Liver (tissue), 8 donors: ENCODE measurements at regions not wholly inside any gene's neighbourhood (a gene's known extent, or its start where the extent isn't known, plus 50 kb on each side); places are given as distances from the start of the nearest gene placed in this dataset.

Experiments
- DNase-seq: peaks from one replicate; pipeline ENCODE4 v3.0.0-alpha.2; 2017; ENCODE audit warnings: low spot score
- H3K27ac ChIP-seq, 2 donors: one replicate each; pipeline ENCODE4 v1.7.0; 2013; ENCODE audit warnings: inconsistent platforms in 2 of 2, low read length in 2 of 2, control low read depth in 1 of 2, low read depth in 1 of 2, mild to moderate bottlenecking in 1 of 2
- H3K27me3 ChIP-seq, 4 donors: one replicate each; pipeline versions ENCODE4 v1.6.1 to v1.7.0; 2013; ENCODE audit warnings: low read length in 3 of 4, inconsistent platforms in 1 of 4, mild to moderate bottlenecking in 1 of 4, moderate library complexity in 1 of 4; ENCODE audit not compliant: control insufficient read depth in 4 of 4, insufficient read depth in 4 of 4
- H3K36me3 ChIP-seq, 4 donors: one replicate each; pipeline versions ENCODE4 v1.6.1 to v1.7.0; 2013; ENCODE audit warnings: low read length in 3 of 4, mild to moderate bottlenecking in 3 of 4, low read depth in 1 of 4, moderate library complexity in 1 of 4; ENCODE audit not compliant: control insufficient read depth in 4 of 4, insufficient read depth in 3 of 4
- H3K4me1 ChIP-seq, 4 donors: one replicate each; pipeline versions ENCODE4 v1.6.1 to v1.7.0; 2013; ENCODE audit warnings: low read length in 3 of 4, mild to moderate bottlenecking in 3 of 4, moderate library complexity in 1 of 4; ENCODE audit not compliant: control insufficient read depth in 4 of 4, insufficient read depth in 4 of 4
- H3K4me3 ChIP-seq, 3 donors: one replicate each; pipeline versions ENCODE4 v1.6.1 to v1.7.0; 2013; ENCODE audit warnings: low read length in 3 of 3, control low read depth in 1 of 3, low read depth in 1 of 3, mild to moderate bottlenecking in 1 of 3
- H3K9ac ChIP-seq, 2 donors: one replicate each; pipeline ENCODE4 v1.7.0; 2013; ENCODE audit warnings: low read length in 2 of 2, mild to moderate bottlenecking in 2 of 2, moderate library complexity in 2 of 2, control low read depth in 1 of 2, low read depth in 1 of 2
- H3K9me3 ChIP-seq, 4 donors: one replicate each; pipeline versions ENCODE4 v1.6.1 to v1.7.0; 2013; ENCODE audit warnings: low read length in 3 of 4; ENCODE audit not compliant: control insufficient read depth in 4 of 4
- ATF3 ChIP-seq: IDR thresholded peaks from 2 replicates; pipeline ENCODE4 v1.6.1; 2016; ENCODE audit warnings: antibody characterized with exemption
- EGR1 ChIP-seq, 2 donors: IDR thresholded peaks; 2 replicates each; pipeline ENCODE4 v1.6.1; 2016 to 2018; ENCODE audit warnings: antibody characterized with exemption in 2 of 2, low read depth in 2 of 2
- FOXA1 ChIP-seq: IDR thresholded peaks from 2 replicates; pipeline ENCODE4 v1.6.1; 2016; ENCODE audit warnings: antibody characterized with exemption
- FOXA2 ChIP-seq: IDR thresholded peaks from 2 replicates; pipeline ENCODE4 v1.6.1; 2016; ENCODE audit warnings: antibody characterized with exemption
- GABPA ChIP-seq, 2 donors: IDR thresholded peaks in 1 of 2; conservative IDR thresholded peaks in 1 of 2; 2 replicates each; pipeline ENCODE4 v1.6.1; 2016; ENCODE audit warnings: antibody characterized with exemption in 2 of 2, mild to moderate bottlenecking in 1 of 2, moderate library complexity in 1 of 2
- HNF4A ChIP-seq, 2 donors: conservative IDR thresholded peaks; 2 replicates each; pipeline ENCODE4 v1.6.1; 2016; ENCODE audit warnings: antibody characterized with exemption in 2 of 2, mild to moderate bottlenecking in 2 of 2
- HNF4G ChIP-seq: IDR thresholded peaks from 2 replicates; pipeline ENCODE4 v1.6.1; 2016; ENCODE audit warnings: antibody characterized with exemption
- JUND ChIP-seq, 2 donors: IDR thresholded peaks; 2 replicates each; pipeline ENCODE4 v1.6.1; 2016; ENCODE audit warnings: antibody characterized with exemption in 2 of 2
- MAX ChIP-seq: IDR thresholded peaks from 2 replicates; pipeline ENCODE4 v1.6.1; 2016; ENCODE audit warnings: antibody characterized with exemption
- NR2F2 ChIP-seq: IDR thresholded peaks from 2 replicates; pipeline ENCODE4 v1.6.1; 2016; ENCODE audit warnings: antibody characterized with exemption
- RAD21 ChIP-seq, 2 donors: IDR thresholded peaks; 2 replicates each; pipeline ENCODE4 v1.6.1; 2016; ENCODE audit warnings: antibody characterized with exemption in 2 of 2, mild to moderate bottlenecking in 2 of 2
- RXRA ChIP-seq, 2 donors: IDR thresholded peaks; 2 replicates each; pipeline ENCODE4 v1.6.1; 2017 to 2018; ENCODE audit warnings: antibody characterized with exemption in 2 of 2, mild to moderate bottlenecking in 1 of 2
- SP1 ChIP-seq: IDR thresholded peaks from 2 replicates; pipeline ENCODE4 v1.6.1; 2018; ENCODE audit warnings: antibody characterized with exemption, mild to moderate bottlenecking
- TAF1 ChIP-seq: conservative IDR thresholded peaks from 2 replicates; pipeline ENCODE4 v1.6.1; 2016; ENCODE audit warnings: antibody characterized with exemption, mild to moderate bottlenecking
- YY1 ChIP-seq: IDR thresholded peaks from 2 replicates; pipeline ENCODE4 v1.6.1; 2016; ENCODE audit warnings: antibody characterized with exemption, mild to moderate bottlenecking
- WGBS: extraction: QIAGEN DNeasy Blood & Tissue Kit; methylation state at CpG from one replicate; pipeline ENCODE4 v1.1.7; 2013; 5-methylcytosine and 5-hydroxymethylcytosine counted together
- TF ChIP-seq, protein P1 (sequence below): IDR thresholded peaks from 2 replicates; pipeline ENCODE4 v1.6.1; 2016; ENCODE audit warnings: antibody characterized with exemption
- TF ChIP-seq, protein P2 (sequence below): IDR thresholded peaks from 2 replicates; pipeline ENCODE4 v1.6.1; 2016; ENCODE audit warnings: antibody characterized with exemption, mild to moderate bottlenecking
- TF ChIP-seq, protein P3 (sequence below): fragments of 150-350 bp; IDR thresholded peaks from 2 replicates; pipeline ENCODE4 v1.5.1; 2017; ENCODE audit warnings: improper control_type of control experiment, low read depth, low read length; ENCODE audit not compliant: missing input control
- donor health status: healthy.
- donor health status: healthy.
- donor health status: healthy.
- donor health status: healthy.
- donor health status: healthy.

DNA sequence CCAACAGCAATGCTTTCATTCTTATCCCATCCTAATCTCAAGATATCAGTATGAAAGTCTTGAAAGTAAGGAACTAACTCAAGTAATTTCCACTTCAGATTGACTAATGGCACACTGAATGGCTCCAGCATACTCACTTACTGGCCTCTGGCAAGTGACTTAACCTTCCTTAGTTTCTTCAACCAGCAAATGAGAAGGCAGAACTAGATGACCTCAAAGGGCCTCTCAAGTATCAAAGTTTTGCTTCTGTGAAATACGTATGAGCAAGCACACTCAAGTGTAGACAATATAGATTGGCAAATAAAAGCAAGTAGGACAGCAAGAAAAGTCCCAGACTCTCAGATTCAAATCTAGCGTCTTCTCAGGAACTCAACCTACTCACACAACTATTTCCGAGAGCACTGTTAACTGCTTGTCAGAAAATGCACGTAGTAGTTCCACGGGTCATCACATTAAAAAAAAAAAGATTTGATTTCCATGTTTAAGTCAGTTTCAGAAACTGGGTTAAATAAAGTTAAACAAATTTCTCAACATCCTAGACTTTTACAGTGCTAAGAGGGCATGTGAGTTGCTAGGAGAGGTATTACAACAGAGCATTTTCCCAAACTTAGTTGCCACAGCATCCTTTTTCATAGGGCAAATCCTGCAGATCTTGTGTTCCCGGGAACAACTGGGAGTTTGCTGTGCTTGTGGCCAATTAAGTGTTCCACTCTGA lies 276.9 kb upstream of the KLF14 start (continued):
- TF ChIP-seq MAX (peak; percentile 49), FOXA1 (no peak), EGR1 (IDR thresholded peaks at IDR 0.05; ENCODE audit: low read depth in 2 of 2) (no peak), RXRA (IDR thresholded peaks at IDR 0.05) (peak; percentile 74 to 79), ATF3 (no peak), TAF1 (no peak), NR2F2 (no peak)

DNA sequence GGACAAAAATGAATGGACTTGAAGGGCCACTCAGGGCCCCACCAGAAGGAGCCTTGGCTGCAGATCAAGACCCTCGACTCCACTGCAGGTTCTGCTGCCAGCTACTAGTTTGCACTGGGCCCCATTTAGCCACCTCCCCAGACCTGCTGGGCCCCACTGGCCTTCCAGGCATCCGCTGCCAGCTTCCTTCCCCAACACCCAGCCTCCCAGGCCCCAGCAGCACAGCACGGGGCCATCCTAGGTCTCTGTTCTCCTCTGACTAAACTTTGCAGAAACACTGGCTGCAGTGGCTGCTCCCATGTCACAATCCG lies 277.4 kb upstream of the KLF14 start:
- DNase-seq: no peak
- Histone ChIP-seq H3K27ac (peak overlapping the region; percentile 72 to 80), H3K9ac (no peak overlapping the region), H3K4me3 (no peak overlapping the region), H3K27me3 (no peaks in the 10 kb centered on the region), H3K4me1 (peaks cover 20 to 55% (median 36%) of the 10 kb centered on the region in 4 donors), H3K36me3 (no peaks in the 10 kb centered on the region), H3K9me3 (no peaks in the 10 kb centered on the region)
- TF ChIP-seq SP1 (no peak), ATF3 (no peak), GABPA (IDR thresholded peaks at IDR 0.05 in 1 of 2, conservative IDR thresholded peaks at IDR 0.05 in 1 of 2) (no peak), MAX (no peak), HNF4G (no peak), JUND (IDR thresholded peaks at IDR 0.05) (no peak), YY1 (no peak), TAF1 (no peak), RXRA (IDR thresholded peaks at IDR 0.05) (no peak), RAD21 (IDR thresholded peaks at IDR 0.05) (no peak), EGR1 (IDR thresholded peaks at IDR 0.05; ENCODE audit: low read depth in 2 of 2) (no peak), FOXA1 (no peak), FOXA2 (no peak), NR2F2 (no peak), HNF4A (conservative IDR thresholded peaks at IDR 0.05) (no peak)
- TF ChIP-seq, protein P1, sequence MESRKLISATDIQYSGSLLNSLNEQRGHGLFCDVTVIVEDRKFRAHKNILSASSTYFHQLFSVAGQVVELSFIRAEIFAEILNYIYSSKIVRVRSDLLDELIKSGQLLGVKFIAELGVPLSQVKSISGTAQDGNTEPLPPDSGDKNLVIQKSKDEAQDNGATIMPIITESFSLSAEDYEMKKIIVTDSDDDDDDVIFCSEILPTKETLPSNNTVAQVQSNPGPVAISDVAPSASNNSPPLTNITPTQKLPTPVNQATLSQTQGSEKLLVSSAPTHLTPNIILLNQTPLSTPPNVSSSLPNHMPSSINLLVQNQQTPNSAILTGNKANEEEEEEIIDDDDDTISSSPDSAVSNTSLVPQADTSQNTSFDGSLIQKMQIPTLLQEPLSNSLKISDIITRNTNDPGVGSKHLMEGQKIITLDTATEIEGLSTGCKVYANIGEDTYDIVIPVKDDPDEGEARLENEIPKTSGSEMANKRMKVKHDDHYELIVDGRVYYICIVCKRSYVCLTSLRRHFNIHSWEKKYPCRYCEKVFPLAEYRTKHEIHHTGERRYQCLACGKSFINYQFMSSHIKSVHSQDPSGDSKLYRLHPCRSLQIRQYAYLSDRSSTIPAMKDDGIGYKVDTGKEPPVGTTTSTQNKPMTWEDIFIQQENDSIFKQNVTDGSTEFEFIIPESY: no peak
- TF ChIP-seq, protein P2, sequence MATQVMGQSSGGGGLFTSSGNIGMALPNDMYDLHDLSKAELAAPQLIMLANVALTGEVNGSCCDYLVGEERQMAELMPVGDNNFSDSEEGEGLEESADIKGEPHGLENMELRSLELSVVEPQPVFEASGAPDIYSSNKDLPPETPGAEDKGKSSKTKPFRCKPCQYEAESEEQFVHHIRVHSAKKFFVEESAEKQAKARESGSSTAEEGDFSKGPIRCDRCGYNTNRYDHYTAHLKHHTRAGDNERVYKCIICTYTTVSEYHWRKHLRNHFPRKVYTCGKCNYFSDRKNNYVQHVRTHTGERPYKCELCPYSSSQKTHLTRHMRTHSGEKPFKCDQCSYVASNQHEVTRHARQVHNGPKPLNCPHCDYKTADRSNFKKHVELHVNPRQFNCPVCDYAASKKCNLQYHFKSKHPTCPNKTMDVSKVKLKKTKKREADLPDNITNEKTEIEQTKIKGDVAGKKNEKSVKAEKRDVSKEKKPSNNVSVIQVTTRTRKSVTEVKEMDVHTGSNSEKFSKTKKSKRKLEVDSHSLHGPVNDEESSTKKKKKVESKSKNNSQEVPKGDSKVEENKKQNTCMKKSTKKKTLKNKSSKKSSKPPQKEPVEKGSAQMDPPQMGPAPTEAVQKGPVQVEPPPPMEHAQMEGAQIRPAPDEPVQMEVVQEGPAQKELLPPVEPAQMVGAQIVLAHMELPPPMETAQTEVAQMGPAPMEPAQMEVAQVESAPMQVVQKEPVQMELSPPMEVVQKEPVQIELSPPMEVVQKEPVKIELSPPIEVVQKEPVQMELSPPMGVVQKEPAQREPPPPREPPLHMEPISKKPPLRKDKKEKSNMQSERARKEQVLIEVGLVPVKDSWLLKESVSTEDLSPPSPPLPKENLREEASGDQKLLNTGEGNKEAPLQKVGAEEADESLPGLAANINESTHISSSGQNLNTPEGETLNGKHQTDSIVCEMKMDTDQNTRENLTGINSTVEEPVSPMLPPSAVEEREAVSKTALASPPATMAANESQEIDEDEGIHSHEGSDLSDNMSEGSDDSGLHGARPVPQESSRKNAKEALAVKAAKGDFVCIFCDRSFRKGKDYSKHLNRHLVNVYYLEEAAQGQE: no peak
- TF ChIP-seq, protein P3, sequence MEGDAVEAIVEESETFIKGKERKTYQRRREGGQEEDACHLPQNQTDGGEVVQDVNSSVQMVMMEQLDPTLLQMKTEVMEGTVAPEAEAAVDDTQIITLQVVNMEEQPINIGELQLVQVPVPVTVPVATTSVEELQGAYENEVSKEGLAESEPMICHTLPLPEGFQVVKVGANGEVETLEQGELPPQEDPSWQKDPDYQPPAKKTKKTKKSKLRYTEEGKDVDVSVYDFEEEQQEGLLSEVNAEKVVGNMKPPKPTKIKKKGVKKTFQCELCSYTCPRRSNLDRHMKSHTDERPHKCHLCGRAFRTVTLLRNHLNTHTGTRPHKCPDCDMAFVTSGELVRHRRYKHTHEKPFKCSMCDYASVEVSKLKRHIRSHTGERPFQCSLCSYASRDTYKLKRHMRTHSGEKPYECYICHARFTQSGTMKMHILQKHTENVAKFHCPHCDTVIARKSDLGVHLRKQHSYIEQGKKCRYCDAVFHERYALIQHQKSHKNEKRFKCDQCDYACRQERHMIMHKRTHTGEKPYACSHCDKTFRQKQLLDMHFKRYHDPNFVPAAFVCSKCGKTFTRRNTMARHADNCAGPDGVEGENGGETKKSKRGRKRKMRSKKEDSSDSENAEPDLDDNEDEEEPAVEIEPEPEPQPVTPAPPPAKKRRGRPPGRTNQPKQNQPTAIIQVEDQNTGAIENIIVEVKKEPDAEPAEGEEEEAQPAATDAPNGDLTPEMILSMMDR: no peak
- 61% methylated on average over 4 of the region's 4 CpGs for WGBS
